ENCODE measurements at regions not wholly inside any gene's neighbourhood (a gene's known extent, or its start where the extent isn't known, plus 50 kb on each side); places are given as distances from the start of the nearest gene placed in this dataset.

DNA sequence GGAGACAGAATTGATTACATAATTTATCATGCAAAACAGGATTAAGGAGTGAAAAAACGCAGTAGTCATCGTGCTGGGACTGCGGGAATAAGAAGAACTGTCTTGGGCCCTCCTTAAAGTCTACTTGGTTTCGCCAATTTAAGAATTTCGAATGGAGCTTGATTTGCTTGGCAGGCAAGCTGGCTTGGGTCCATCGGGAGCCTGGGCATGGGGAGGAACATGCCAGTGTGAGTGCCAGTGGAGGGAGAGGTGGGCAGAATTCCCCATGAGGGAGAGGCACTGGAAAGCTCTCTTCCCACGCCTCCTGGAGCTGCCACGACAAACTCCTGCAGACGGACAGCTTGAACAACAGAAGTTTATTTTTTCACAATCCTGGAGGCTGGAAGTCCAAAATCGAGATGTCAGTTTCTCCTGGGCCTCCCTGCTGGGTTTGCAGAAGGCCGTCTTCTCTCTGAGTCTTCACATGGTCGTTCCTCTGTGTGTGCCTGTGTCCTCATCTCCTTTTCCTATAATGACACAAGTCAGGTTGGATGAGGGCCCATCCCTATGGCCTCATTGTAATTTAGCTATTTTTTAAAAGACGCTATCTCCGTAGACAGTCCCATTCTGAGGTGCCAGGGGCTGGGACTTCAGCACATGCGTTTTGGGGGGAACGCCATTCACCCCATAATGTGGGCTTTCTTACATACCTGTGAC, 528.7 kb upstream of the DPP6 start:
- no peak for TF ChIP-seq EZH2 (IDR thresholded peaks at IDR 0.05; ENCODE audit: insufficient read depth, poor library complexity, severe bottlenecking)
- no peak for TF ChIP-seq EZH2phosphoT487 (IDR thresholded peaks at IDR 0.05; ENCODE audit: insufficient read depth, low read depth)
